BLaER1 (cell line): ENCODE measurements at regions not wholly inside any gene's neighbourhood (a gene's known extent, or its start where the extent isn't known, plus 50 kb on each side); places are given as distances from the start of the nearest gene placed in this dataset.

Source experiments
- H3K27ac ChIP-seq: shearing (Covaris generic); formaldehyde crosslinking; 2 replicates; pipeline ENCODE4 v1.8.1; 2022
- H3K27me3 ChIP-seq: shearing (Covaris generic); formaldehyde crosslinking; 2 replicates; pipeline ENCODE4 v1.8.1; 2022
- H3K36me3 ChIP-seq: shearing (Covaris generic); formaldehyde crosslinking; 2 replicates; pipeline ENCODE4 v1.8.1; 2022
- H3K4me1 ChIP-seq: shearing (Covaris generic); formaldehyde crosslinking; 2 replicates; pipeline ENCODE4 v1.8.1; 2022
- H3K4me2 ChIP-seq: shearing (Covaris generic); formaldehyde crosslinking; 2 replicates; pipeline ENCODE4 v1.8.1; 2022
- H3K4me3 ChIP-seq: shearing (Covaris generic); formaldehyde crosslinking; 2 replicates; pipeline ENCODE4 v1.8.1; 2022
- H3K9ac ChIP-seq: shearing (Covaris generic); formaldehyde crosslinking; 2 replicates; pipeline ENCODE4 v1.8.1; 2022
- H3K9me3 ChIP-seq: shearing (Covaris generic); formaldehyde crosslinking; 2 replicates; pipeline ENCODE4 v1.8.1; 2022
- H4K20me1 ChIP-seq: shearing (Covaris generic); formaldehyde crosslinking; 2 replicates; pipeline ENCODE4 v1.8.1; 2022
- Cebpa-rat ChIP-seq: shearing (Covaris generic); IDR thresholded peaks from 2 replicates; pipeline ENCODE4 v1.8.1; 2022

DNA sequence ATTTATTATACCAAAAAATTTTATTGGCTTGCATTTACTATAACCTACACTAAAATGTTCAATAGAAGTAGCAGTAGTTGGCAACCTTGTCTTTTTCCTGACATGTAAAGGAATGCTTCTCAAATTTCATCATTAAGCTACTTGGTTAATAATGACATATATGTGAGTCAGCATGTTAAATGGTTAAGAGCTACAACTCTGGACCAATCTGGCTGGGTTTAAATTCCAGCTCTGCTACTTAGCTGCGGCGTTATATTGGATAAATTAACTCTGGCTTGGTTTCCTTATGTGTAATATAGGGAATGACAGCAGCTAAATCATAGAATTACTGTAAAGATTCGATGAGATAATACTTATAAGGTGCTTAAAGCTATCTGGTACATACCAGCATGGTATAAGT lies 53.7 kb upstream of the OTOGL start:
- H3K4me3 ChIP-seq: no peak overlapping the region
- no peak overlapping the region for H3K27ac ChIP-seq
- no peaks in the 10 kb centered on the region for H3K9me3 ChIP-seq
- no peak overlapping the region for H3K4me2 ChIP-seq
- no peak overlapping the region for H3K9ac ChIP-seq
- no peaks in the 10 kb centered on the region for H3K27me3 ChIP-seq
- H4K20me1 ChIP-seq: no peaks in the 10 kb centered on the region
- H3K36me3 ChIP-seq: no peaks in the 10 kb centered on the region
- no peaks in the 10 kb centered on the region for H3K4me1 ChIP-seq
- no peak for TF ChIP-seq Cebpa-rat

- no peak overlapping the region for H3K27ac ChIP-seq
- H3K36me3 ChIP-seq: no peaks in the 10 kb centered on the region
- H3K4me1 ChIP-seq: no peaks in the 10 kb centered on the region
- H4K20me1 ChIP-seq: no peaks in the 10 kb centered on the region
- H3K9me3 ChIP-seq: no peaks in the 10 kb centered on the region
- no peak overlapping the region for H3K4me2 ChIP-seq
- H3K4me3 ChIP-seq: no peak overlapping the region
- H3K27me3 ChIP-seq: no peaks in the 10 kb centered on the region
- no peak for TF ChIP-seq Cebpa-rat
- no peak overlapping the region for H3K9ac ChIP-seq
These were observed 54.7 kb upstream of the OTOGL start for GRCh38 chr12:80044694-80045046.

DNA sequence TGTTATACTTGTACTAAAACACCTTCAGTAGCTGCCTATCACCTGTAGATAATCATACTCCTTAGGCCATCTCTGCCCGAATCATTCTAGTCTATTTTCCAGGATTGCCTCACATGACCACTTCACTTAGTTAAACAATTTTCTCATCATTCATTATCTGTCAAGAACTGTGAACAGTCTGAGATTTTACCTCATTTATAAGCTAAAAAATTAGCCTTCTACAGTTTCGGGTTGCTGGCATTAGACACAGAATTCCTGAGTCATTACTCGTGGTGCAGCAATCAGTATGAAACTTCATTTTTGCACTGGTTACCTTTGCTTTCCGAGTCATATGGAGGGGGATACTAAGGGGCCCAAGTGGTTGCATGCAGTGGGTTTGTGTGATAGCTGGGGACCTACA lies 57.6 kb upstream of the OTOGL start:
- H3K4me3 ChIP-seq: no peak overlapping the region
- no peak overlapping the region for H3K4me2 ChIP-seq
- no peak overlapping the region for H3K27ac ChIP-seq
- no peaks in the 10 kb centered on the region for H3K9me3 ChIP-seq
- H3K36me3 ChIP-seq: no peaks in the 10 kb centered on the region
- H3K4me1 ChIP-seq: no peaks in the 10 kb centered on the region
- H4K20me1 ChIP-seq: no peaks in the 10 kb centered on the region
- no peak overlapping the region for H3K9ac ChIP-seq
- H3K27me3 ChIP-seq: no peaks in the 10 kb centered on the region
- TF ChIP-seq Cebpa-rat: no peak

- no peak for TF ChIP-seq Cebpa-rat
- Histone ChIP-seq H3K27me3 (no peaks in the 10 kb centered on the region), H3K4me1 (no peaks in the 10 kb centered on the region), H3K36me3 (no peaks in the 10 kb centered on the region), H4K20me1 (no peaks in the 10 kb centered on the region), H3K9ac (no peak overlapping the region), H3K27ac (no peak overlapping the region), H3K4me2 (no peak overlapping the region), H3K9me3 (no peaks in the 10 kb centered on the region), H3K4me3 (no peak overlapping the region)
These were observed 58.3 kb upstream of the OTOGL start for GRCh38 chr12:80041071-80041470.

DNA sequence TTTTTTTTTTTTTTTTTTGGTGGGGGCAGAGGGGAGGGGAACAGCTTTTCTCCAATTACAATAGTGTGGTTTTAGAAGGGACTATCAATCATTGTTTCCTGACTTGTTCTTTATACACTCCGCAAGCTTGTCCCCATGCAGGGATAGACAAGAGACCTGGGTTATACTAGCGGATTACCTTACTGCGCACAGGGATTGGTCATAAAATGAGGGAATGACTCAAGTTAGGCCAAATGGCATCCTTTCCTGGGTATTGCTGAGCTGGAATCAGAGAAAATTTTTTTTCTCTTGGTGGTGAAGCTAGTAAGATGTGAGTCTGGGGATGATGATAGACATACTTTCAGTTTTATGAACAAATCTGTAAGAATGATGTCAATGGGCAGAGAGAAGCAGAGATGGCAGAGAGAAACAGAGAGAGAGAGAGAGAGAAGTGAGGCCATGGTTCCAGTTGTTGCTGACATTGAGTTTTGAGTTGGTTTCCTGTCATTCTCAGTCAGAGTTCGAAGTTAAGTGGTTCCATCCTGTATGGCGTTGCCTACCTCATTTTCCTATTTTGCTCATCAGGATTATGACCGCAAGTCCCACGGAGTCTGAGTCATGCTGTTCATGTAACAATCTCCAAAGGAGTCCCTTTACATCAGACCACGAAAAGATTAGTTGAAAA lies 59.1 kb upstream of the OTOGL start:
- no peaks in the 10 kb centered on the region for H3K27me3 ChIP-seq
- no peaks in the 10 kb centered on the region for H4K20me1 ChIP-seq
- H3K36me3 ChIP-seq: no peaks in the 10 kb centered on the region
- no peak overlapping the region for H3K4me2 ChIP-seq
- H3K27ac ChIP-seq: no peak overlapping the region
- H3K4me1 ChIP-seq: no peaks in the 10 kb centered on the region
- no peaks in the 10 kb centered on the region for H3K9me3 ChIP-seq
- no peak overlapping the region for H3K9ac ChIP-seq
- no peak overlapping the region for H3K4me3 ChIP-seq
- TF ChIP-seq Cebpa-rat: no peak

GRCh38 chr12:80038062-80038560 lies 61.2 kb upstream of the OTOGL start:
- Histone ChIP-seq H3K9me3 (no peaks in the 10 kb centered on the region), H4K20me1 (no peaks in the 10 kb centered on the region), H3K27ac (no peak overlapping the region), H3K9ac (no peak overlapping the region), H3K4me3 (no peak overlapping the region), H3K4me2 (no peak overlapping the region), H3K4me1 (no peaks in the 10 kb centered on the region), H3K36me3 (no peaks in the 10 kb centered on the region), H3K27me3 (no peaks in the 10 kb centered on the region)
- TF ChIP-seq Cebpa-rat: no peak

- H3K36me3 ChIP-seq: no peaks in the 10 kb centered on the region
- no peaks in the 10 kb centered on the region for H3K9me3 ChIP-seq
- H3K4me2 ChIP-seq: no peak overlapping the region
- no peak overlapping the region for H3K4me3 ChIP-seq
- H3K27ac ChIP-seq: no peak overlapping the region
- no peaks in the 10 kb centered on the region for H4K20me1 ChIP-seq
- no peak overlapping the region for H3K9ac ChIP-seq
- H3K27me3 ChIP-seq: no peaks in the 10 kb centered on the region
- TF ChIP-seq Cebpa-rat: no peak
- peaks cover 7% of the 10 kb centered on the region for H3K4me1 ChIP-seq
These were observed 65.9 kb upstream of the OTOGL start for GRCh38 chr12:80033448-80033847.

DNA sequence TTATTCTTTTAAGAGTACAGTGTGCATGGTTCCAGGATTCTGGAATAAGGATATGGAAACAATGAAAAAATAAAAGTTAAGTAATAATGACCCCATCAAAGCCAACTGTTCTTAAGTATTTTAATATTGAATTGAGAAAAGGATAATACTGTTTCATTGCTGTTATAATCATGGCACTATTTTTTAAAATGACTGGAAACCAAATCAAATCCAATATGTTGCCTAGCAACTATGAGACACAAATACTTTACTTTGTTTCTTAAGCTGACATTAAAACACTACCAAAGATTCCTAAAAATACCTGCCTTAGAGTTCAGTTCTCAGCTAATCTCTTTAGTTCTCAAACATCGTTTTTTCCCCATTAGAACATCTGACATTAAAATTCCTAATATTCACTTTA lies 66.4 kb upstream of the OTOGL start:
- H3K27ac ChIP-seq: no peak overlapping the region
- H3K4me2 ChIP-seq: no peak overlapping the region
- H3K27me3 ChIP-seq: no peaks in the 10 kb centered on the region
- H3K9ac ChIP-seq: no peak overlapping the region
- H3K9me3 ChIP-seq: no peaks in the 10 kb centered on the region
- no peak overlapping the region for H3K4me3 ChIP-seq
- TF ChIP-seq Cebpa-rat: no peak
- H3K4me1 ChIP-seq: peaks cover 7% of the 10 kb centered on the region
- H4K20me1 ChIP-seq: no peaks in the 10 kb centered on the region
- no peaks in the 10 kb centered on the region for H3K36me3 ChIP-seq

DNA sequence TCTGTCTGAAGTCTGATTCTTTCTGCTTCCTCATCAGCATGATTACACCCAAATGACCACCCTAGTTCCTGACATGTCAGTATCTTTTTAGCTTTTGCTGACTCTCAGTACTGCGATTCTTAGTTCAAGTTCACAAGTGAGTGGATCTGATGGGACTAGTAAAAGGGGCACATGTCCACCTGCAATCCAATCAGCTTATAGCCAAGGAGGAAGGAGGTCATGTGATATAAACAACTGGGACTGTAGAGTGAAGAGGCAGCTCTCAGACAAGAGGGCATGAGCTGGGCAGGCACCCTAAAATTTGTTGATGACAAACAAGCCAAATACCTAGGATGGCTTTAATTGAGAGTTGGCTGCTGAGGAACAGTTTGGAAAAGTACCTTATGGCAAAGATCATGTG lies 68.1 kb upstream of the OTOGL start:
- Histone ChIP-seq H3K4me2 (no peak overlapping the region), H3K27me3 (no peaks in the 10 kb centered on the region), H3K4me1 (peaks cover 7% of the 10 kb centered on the region), H3K9ac (no peak overlapping the region), H3K27ac (no peak overlapping the region), H4K20me1 (no peaks in the 10 kb centered on the region), H3K9me3 (0 out of 2 replicates have a peak, but pooled peaks cover 9% of the 10 kb centered on the region), H3K36me3 (no peaks in the 10 kb centered on the region), H3K4me3 (no peak overlapping the region)
- TF ChIP-seq Cebpa-rat: no peak

DNA sequence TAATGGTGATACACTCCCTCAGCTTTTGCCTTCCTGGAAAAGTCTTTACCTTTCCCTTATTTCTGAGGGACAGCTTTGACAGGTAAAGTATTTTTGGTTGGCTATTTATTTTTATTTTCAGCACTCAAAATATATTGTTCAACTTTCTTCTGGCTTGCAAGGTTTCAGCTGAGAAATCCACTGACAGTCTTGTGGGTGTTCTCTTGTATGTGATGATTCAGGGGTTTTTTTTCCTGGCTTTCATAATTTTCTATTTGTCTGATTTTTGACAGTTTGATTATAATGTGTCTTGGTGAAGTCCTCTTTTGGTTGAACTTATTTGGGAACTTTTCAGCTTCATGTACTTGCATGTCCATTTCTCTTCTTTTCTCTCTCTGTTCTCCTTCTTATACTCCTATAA lies 73.7 kb upstream of the OTOGL start:
- TF ChIP-seq Cebpa-rat: no peak
- Histone ChIP-seq H3K4me1 (no peaks in the 10 kb centered on the region), H3K27me3 (no peaks in the 10 kb centered on the region), H3K27ac (no peak overlapping the region), H3K9ac (no peak overlapping the region), H3K36me3 (no peaks in the 10 kb centered on the region), H4K20me1 (no peaks in the 10 kb centered on the region), H3K4me3 (no peak overlapping the region), H3K9me3 (0 out of 2 replicates have a peak, but pooled peaks cover 9% of the 10 kb centered on the region), H3K4me2 (no peak overlapping the region)

GRCh38 chr12:80019691-80020090 lies 79.6 kb upstream of the OTOGL start:
- Histone ChIP-seq H4K20me1 (no peaks in the 10 kb centered on the region), H3K9ac (no peak overlapping the region), H3K36me3 (no peaks in the 10 kb centered on the region), H3K4me1 (no peaks in the 10 kb centered on the region), H3K27me3 (no peaks in the 10 kb centered on the region), H3K4me3 (no peak overlapping the region), H3K4me2 (no peak overlapping the region), H3K9me3 (no peaks in the 10 kb centered on the region), H3K27ac (no peak overlapping the region)
- no peak for TF ChIP-seq Cebpa-rat
